BLaER1 (cell line): ENCODE measurements at regions not wholly inside any gene's neighbourhood (a gene's known extent, or its start where the extent isn't known, plus 50 kb on each side); places are given as distances from the start of the nearest gene placed in this dataset.

ENCODE experiments used
- H3K27ac ChIP-seq: shearing (Covaris generic); formaldehyde crosslinking; 2 replicates; pipeline ENCODE4 v1.8.1; 2022
- H3K27me3 ChIP-seq: shearing (Covaris generic); formaldehyde crosslinking; 2 replicates; pipeline ENCODE4 v1.8.1; 2022
- H3K36me3 ChIP-seq: shearing (Covaris generic); formaldehyde crosslinking; 2 replicates; pipeline ENCODE4 v1.8.1; 2022
- H3K4me1 ChIP-seq: shearing (Covaris generic); formaldehyde crosslinking; 2 replicates; pipeline ENCODE4 v1.8.1; 2022
- H3K4me2 ChIP-seq: shearing (Covaris generic); formaldehyde crosslinking; 2 replicates; pipeline ENCODE4 v1.8.1; 2022
- H3K4me3 ChIP-seq: shearing (Covaris generic); formaldehyde crosslinking; 2 replicates; pipeline ENCODE4 v1.8.1; 2022
- H3K9ac ChIP-seq: shearing (Covaris generic); formaldehyde crosslinking; 2 replicates; pipeline ENCODE4 v1.8.1; 2022
- H3K9me3 ChIP-seq: shearing (Covaris generic); formaldehyde crosslinking; 2 replicates; pipeline ENCODE4 v1.8.1; 2022
- H4K20me1 ChIP-seq: shearing (Covaris generic); formaldehyde crosslinking; 2 replicates; pipeline ENCODE4 v1.8.1; 2022
- Cebpa-rat ChIP-seq: shearing (Covaris generic); IDR thresholded peaks from 2 replicates; pipeline ENCODE4 v1.8.1; 2022

- H3K9me3 ChIP-seq: no peaks in the 10 kb centered on the region
- TF ChIP-seq Cebpa-rat: no peak
These were observed 149.3 kb downstream of the SEC61B start for GRCh38 chr9:99371376-99371775.

GRCh38 chr9:99373912-99374311 is 151.8 kb downstream of the SEC61B start:
- no peak for TF ChIP-seq Cebpa-rat
- H3K4me3 ChIP-seq: no peak overlapping the region
- H3K9ac ChIP-seq: no peak overlapping the region

More at GRCh38 chr9:99371376-99371775, 149.3 kb downstream of the SEC61B start:
- H3K27me3 ChIP-seq: no peaks in the 10 kb centered on the region
- H3K9ac ChIP-seq: no peak overlapping the region
- peaks cover 26% of the 10 kb centered on the region for H3K4me1 ChIP-seq
- H3K27ac ChIP-seq: no peak overlapping the region
- no peak overlapping the region for H3K4me3 ChIP-seq
- H3K36me3 ChIP-seq: no peaks in the 10 kb centered on the region
- H3K4me2 ChIP-seq: no peak overlapping the region
- no peaks in the 10 kb centered on the region for H4K20me1 ChIP-seq

GRCh38 chr9:99374793-99375192 is 152.7 kb downstream of the SEC61B start:
- H3K4me2 ChIP-seq: no peak overlapping the region
- H3K9ac ChIP-seq: no peak overlapping the region
- H3K4me3 ChIP-seq: no peak overlapping the region
- no peaks in the 10 kb centered on the region for H3K36me3 ChIP-seq
- H3K4me1 ChIP-seq: no peaks in the 10 kb centered on the region
- H3K9me3 ChIP-seq: no peaks in the 10 kb centered on the region
- TF ChIP-seq Cebpa-rat: no peak
- no peaks in the 10 kb centered on the region for H4K20me1 ChIP-seq
- no peaks in the 10 kb centered on the region for H3K27me3 ChIP-seq
- no peak overlapping the region for H3K27ac ChIP-seq

More at GRCh38 chr9:99373912-99374311, 151.8 kb downstream of the SEC61B start:
- Histone ChIP-seq H3K4me2 (no peak overlapping the region), H3K36me3 (no peaks in the 10 kb centered on the region), H3K9me3 (no peaks in the 10 kb centered on the region), H4K20me1 (no peaks in the 10 kb centered on the region), H3K27me3 (no peaks in the 10 kb centered on the region), H3K4me1 (peaks cover 4% of the 10 kb centered on the region), H3K27ac (no peak overlapping the region)

- Histone ChIP-seq H3K27me3 (no peaks in the 10 kb centered on the region), H3K9ac (no peak overlapping the region), H3K4me2 (no peak overlapping the region), H3K27ac (no peak overlapping the region), H3K4me1 (no peaks in the 10 kb centered on the region), H3K36me3 (no peaks in the 10 kb centered on the region), H4K20me1 (no peaks in the 10 kb centered on the region), H3K9me3 (no peaks in the 10 kb centered on the region), H3K4me3 (no peak overlapping the region)
- TF ChIP-seq Cebpa-rat: no peak
These were observed 153.4 kb downstream of the SEC61B start for GRCh38 chr9:99375481-99375880.

- no peak overlapping the region for H3K4me3 ChIP-seq
- H3K9me3 ChIP-seq: no peaks in the 10 kb centered on the region
- TF ChIP-seq Cebpa-rat: no peak
- no peaks in the 10 kb centered on the region for H3K4me1 ChIP-seq
- no peak overlapping the region for H3K4me2 ChIP-seq
- no peak overlapping the region for H3K27ac ChIP-seq
- H3K9ac ChIP-seq: no peak overlapping the region
- H3K27me3 ChIP-seq: no peaks in the 10 kb centered on the region
- H3K36me3 ChIP-seq: no peaks in the 10 kb centered on the region
- no peaks in the 10 kb centered on the region for H4K20me1 ChIP-seq
These were observed 156.0 kb downstream of the SEC61B start for GRCh38 chr9:99377790-99378775.

- Histone ChIP-seq H3K9ac (no peak overlapping the region), H3K4me2 (no peak overlapping the region), H3K9me3 (no peaks in the 10 kb centered on the region), H4K20me1 (no peaks in the 10 kb centered on the region), H3K4me3 (no peak overlapping the region), H3K27ac (no peak overlapping the region), H3K27me3 (no peaks in the 10 kb centered on the region), H3K36me3 (no peaks in the 10 kb centered on the region), H3K4me1 (no peaks in the 10 kb centered on the region)
- no peak for TF ChIP-seq Cebpa-rat
These were observed 161.5 kb downstream of the SEC61B start for GRCh38 chr9:99383536-99383935.

- no peaks in the 10 kb centered on the region for H3K27me3 ChIP-seq
- H3K36me3 ChIP-seq: no peaks in the 10 kb centered on the region
- TF ChIP-seq Cebpa-rat: no peak
- H3K4me3 ChIP-seq: no peak overlapping the region
- no peak overlapping the region for H3K27ac ChIP-seq
- no peak overlapping the region for H3K4me2 ChIP-seq
- H4K20me1 ChIP-seq: no peaks in the 10 kb centered on the region
- H3K4me1 ChIP-seq: no peaks in the 10 kb centered on the region
- no peak overlapping the region for H3K9ac ChIP-seq
- no peaks in the 10 kb centered on the region for H3K9me3 ChIP-seq
These were observed 163.1 kb downstream of the SEC61B start for GRCh38 chr9:99385215-99385614.

- Histone ChIP-seq H3K9me3 (no peaks in the 10 kb centered on the region), H3K27me3 (no peaks in the 10 kb centered on the region), H3K4me2 (no peak overlapping the region), H3K4me1 (no peaks in the 10 kb centered on the region), H4K20me1 (no peaks in the 10 kb centered on the region), H3K4me3 (no peak overlapping the region), H3K36me3 (no peaks in the 10 kb centered on the region), H3K27ac (no peak overlapping the region), H3K9ac (no peak overlapping the region)
- TF ChIP-seq Cebpa-rat: no peak
These were observed 163.8 kb downstream of the SEC61B start for GRCh38 chr9:99385814-99386279.

GRCh38 chr9:99387431-99387830 is 165.3 kb downstream of the SEC61B start:
- Histone ChIP-seq H3K4me3 (no peak overlapping the region), H3K9me3 (no peaks in the 10 kb centered on the region), H3K36me3 (no peaks in the 10 kb centered on the region), H3K9ac (no peak overlapping the region), H3K4me1 (no peaks in the 10 kb centered on the region), H3K27me3 (no peaks in the 10 kb centered on the region), H3K27ac (no peak overlapping the region), H3K4me2 (no peak overlapping the region), H4K20me1 (no peaks in the 10 kb centered on the region)
- no peak for TF ChIP-seq Cebpa-rat
